SK-N-MC (cell line): ENCODE measurements at regions not wholly inside any gene's neighbourhood (a gene's known extent, or its start where the extent isn't known, plus 50 kb on each side); places are given as distances from the start of the nearest gene placed in this dataset.

Experiments
- EZH2 ChIP-seq: fragments of 200-600 bp; sonication (generic); IDR thresholded peaks from one replicate; pipeline ENCODE4 v1.6.1; 2017; ENCODE audit warnings: antibody characterized with exemption
- POLR2AphosphoS5 ChIP-seq: IDR thresholded peaks from 2 replicates; pipeline ENCODE4 v1.6.1; 2012; ENCODE audit warnings: mild to moderate bottlenecking, low read depth, low read length, borderline replicate concordance

- TF ChIP-seq EZH2 (no peak), POLR2AphosphoS5 (no peak)
Observed at GRCh38 chr1:65027666-65028358, 61.5 kb upstream of the JAK1 start.
